SU-DHL-6 (cell line): ENCODE measurements at regions not wholly inside any gene's neighbourhood (a gene's known extent, or its start where the extent isn't known, plus 50 kb on each side); places are given as distances from the start of the nearest gene placed in this dataset.

Experiments
- H2AFZ ChIP-seq: fragments of 200-600 bp; sonication (generic); 2 replicates; pipeline ENCODE4 v1.6.1; 2014; ENCODE audit warnings: low read depth, mild to moderate bottlenecking, moderate library complexity, mixed read lengths, antibody characterized with exemption, low read length; ENCODE audit not compliant: severe bottlenecking
- H3F3A ChIP-seq: fragments of 200-600 bp; shearing (Covaris generic); 2 replicates; pipeline ENCODE4 v1.6.0; 2016; ENCODE audit warnings: antibody characterized with exemption, mild to moderate bottlenecking; ENCODE audit not compliant: insufficient read depth
- H3K27ac ChIP-seq: fragments of 200-600 bp; sonication (generic); 2 replicates; pipeline ENCODE4 v1.5.1; 2016; ENCODE audit warnings: low read depth, mild to moderate bottlenecking, low read length, moderate library complexity, mixed read lengths
- H3K27me3 ChIP-seq: fragments of 200-600 bp; sonication (generic), shearing (Covaris generic); 2 replicates; pipeline ENCODE4 v1.6.0; 2014; ENCODE audit warnings: mild to moderate bottlenecking, low read length
- H3K36me3 ChIP-seq: fragments of 200-600 bp; sonication (generic); 2 replicates; pipeline ENCODE4 v1.6.1; 2014; ENCODE audit warnings: mild to moderate bottlenecking, low read length, mixed read lengths
- H3K4me2 ChIP-seq: fragments of 300-600, 200-600 bp; shearing (Covaris generic), sonication (generic); 2 replicates; pipeline ENCODE4 v1.6.0; 2014; ENCODE audit warnings: low read length, low read depth, mild to moderate bottlenecking; ENCODE audit not compliant: poor library complexity, severe bottlenecking
- H3K4me3 ChIP-seq: fragments of 200-600 bp; sonication (generic); 2 replicates; pipeline ENCODE4 v1.5.1; 2014; ENCODE audit warnings: antibody characterized with exemption, low read length, mild to moderate bottlenecking, mixed read lengths; ENCODE audit not compliant: insufficient read depth, poor library complexity, severe bottlenecking
- H3K79me2 ChIP-seq: fragments of 200-600 bp; sonication (generic); 2 replicates; pipeline ENCODE4 v1.6.1; 2014; ENCODE audit warnings: mild to moderate bottlenecking, low read length, moderate library complexity; ENCODE audit not compliant: insufficient read depth
- H3K9ac ChIP-seq: fragments of 200-600 bp; sonication (generic); 2 replicates; pipeline ENCODE4 v1.7.0; 2014; ENCODE audit warnings: mild to moderate bottlenecking, low read length
- H3K9me2 ChIP-seq: fragments of 200-600 bp; sonication (generic); replicated peaks from 2 replicates; pipeline ENCODE4 v1.6.1; 2014; ENCODE audit warnings: low read length; ENCODE audit not compliant: insufficient read depth
- H3K9me3 ChIP-seq: fragments of 200-600 bp; sonication (generic); 2 replicates; pipeline ENCODE4 v1.6.1; 2014; ENCODE audit warnings: low read length, mixed read lengths; ENCODE audit not compliant: insufficient read depth
- H4K20me1 ChIP-seq: fragments of 200-600 bp; sonication (generic); 2 replicates; pipeline ENCODE4 v1.6.1; 2014; ENCODE audit warnings: low read depth, mild to moderate bottlenecking, antibody characterized with exemption, low read length, moderate library complexity, mixed read lengths
- CTCF ChIP-seq: fragments of 200-600 bp; sonication (generic); IDR thresholded peaks from one replicate; pipeline ENCODE4 v1.5.1; 2017; ENCODE audit warnings: antibody characterized with exemption, mild to moderate bottlenecking, low read length, moderate library complexity; ENCODE audit not compliant: insufficient read depth, poor library complexity, severe bottlenecking
- EZH2phosphoT487 ChIP-seq: fragments of 200-600 bp; sonication (generic), shearing (Covaris generic); conservative IDR thresholded peaks from 2 replicates; pipeline ENCODE4 v1.6.1; 2018; ENCODE audit warnings: mild to moderate bottlenecking, antibody characterized with exemption, low read length, moderate library complexity, mixed read lengths

- no peaks in the 10 kb centered on the region for H3K9me3 ChIP-seq
- no peak overlapping the region for H3K4me2 ChIP-seq
- no peak overlapping the region for H3K27ac ChIP-seq
- no peaks in the 10 kb centered on the region for H3K36me3 ChIP-seq
- no peak overlapping the region for H2AFZ ChIP-seq
- no peak overlapping the region for H3K4me3 ChIP-seq
- TF ChIP-seq EZH2phosphoT487 = no peak
- TF ChIP-seq CTCF = no peak
- no peak overlapping the region for H3K9ac ChIP-seq
- no peaks in the 10 kb centered on the region for H4K20me1 ChIP-seq
- no peaks in the 10 kb centered on the region for H3F3A ChIP-seq
- H3K79me2 ChIP-seq = no peaks in the 10 kb centered on the region
- H3K27me3 ChIP-seq = no peaks in the 10 kb centered on the region
- H3K9me2 ChIP-seq = no peaks in the 10 kb centered on the region
Measured at GRCh38 chr1:222020553-222020952, 278.7 kb upstream of the DUSP10 start.

GRCh38 chr1:222019029-222019428 lies 277.1 kb upstream of the DUSP10 start:
- H3K27ac ChIP-seq = no peak overlapping the region
- H3K9ac ChIP-seq = no peak overlapping the region
- H2AFZ ChIP-seq = no peak overlapping the region
- no peaks in the 10 kb centered on the region for H3F3A ChIP-seq
- no peaks in the 10 kb centered on the region for H3K27me3 ChIP-seq
- H3K9me2 ChIP-seq = no peaks in the 10 kb centered on the region
- H3K36me3 ChIP-seq = no peaks in the 10 kb centered on the region
- no peaks in the 10 kb centered on the region for H4K20me1 ChIP-seq
- TF ChIP-seq CTCF (no peak), EZH2phosphoT487 (no peak)
- no peak overlapping the region for H3K4me2 ChIP-seq
- no peak overlapping the region for H3K4me3 ChIP-seq
- H3K79me2 ChIP-seq = no peaks in the 10 kb centered on the region
- H3K9me3 ChIP-seq = no peaks in the 10 kb centered on the region

GRCh38 chr1:222018041-222018440 lies 276.2 kb upstream of the DUSP10 start:
- Histone ChIP-seq H2AFZ (no peak overlapping the region), H3K79me2 (no peaks in the 10 kb centered on the region), H3K9ac (no peak overlapping the region), H3K9me3 (no peaks in the 10 kb centered on the region), H3K27me3 (no peaks in the 10 kb centered on the region), H3K27ac (no peak overlapping the region), H3K4me3 (no peak overlapping the region), H3F3A (no peaks in the 10 kb centered on the region), H3K4me2 (no peak overlapping the region), H3K9me2 (no peaks in the 10 kb centered on the region), H4K20me1 (no peaks in the 10 kb centered on the region), H3K36me3 (no peaks in the 10 kb centered on the region)
- TF ChIP-seq CTCF (no peak), EZH2phosphoT487 (no peak)

DNA sequence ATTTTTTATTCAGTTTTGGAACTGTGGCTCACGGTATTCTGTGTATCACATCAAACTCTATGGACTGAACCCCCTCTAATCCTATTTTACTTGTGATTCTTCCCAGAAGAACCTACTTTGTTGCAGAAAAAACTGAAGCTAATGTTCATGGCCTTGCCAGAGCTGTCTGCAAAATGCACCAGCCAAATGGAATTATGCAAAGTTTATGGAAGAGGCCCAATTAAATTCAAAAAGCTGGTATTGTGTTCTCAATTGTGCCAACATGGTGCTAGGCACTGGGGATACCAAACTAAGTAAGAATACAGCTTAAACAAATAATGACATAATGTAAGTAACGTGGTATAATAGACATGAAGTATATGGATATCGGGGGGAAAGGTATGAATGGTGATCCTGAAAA lies 273.8 kb upstream of the DUSP10 start:
- H3K27me3 ChIP-seq = no peaks in the 10 kb centered on the region
- no peaks in the 10 kb centered on the region for H3F3A ChIP-seq
- H3K9ac ChIP-seq = no peak overlapping the region
- no peaks in the 10 kb centered on the region for H3K36me3 ChIP-seq
- no peak overlapping the region for H3K27ac ChIP-seq
- no peaks in the 10 kb centered on the region for H3K79me2 ChIP-seq
- no peak overlapping the region for H3K4me2 ChIP-seq
- no peaks in the 10 kb centered on the region for H4K20me1 ChIP-seq
- no peak for TF ChIP-seq CTCF
- no peak for TF ChIP-seq EZH2phosphoT487
- no peak overlapping the region for H2AFZ ChIP-seq
- H3K9me2 ChIP-seq = no peaks in the 10 kb centered on the region
- no peaks in the 10 kb centered on the region for H3K9me3 ChIP-seq
- no peak overlapping the region for H3K4me3 ChIP-seq
